HepG2 (cell line): ENCODE measurements at regions not wholly inside any gene's neighbourhood (a gene's known extent, or its start where the extent isn't known, plus 50 kb on each side); places are given as distances from the start of the nearest gene placed in this dataset.

Experiments used
- ATRX ChIP-seq: sonication (generic); formaldehyde crosslinking; IDR thresholded peaks from 2 replicates; pipeline ENCODE4 v1.4.0; 2020; ENCODE audit warnings: missing genetic modification reagents, borderline replicate concordance
- MAFF ChIP-seq: IDR thresholded peaks from 2 replicates; pipeline ENCODE4 v1.6.1; 2011; ENCODE audit warnings: low read depth, low read length, improper control_type of control experiment
- NR1H2 ChIP-seq: sonication (generic); formaldehyde crosslinking; IDR thresholded peaks from 2 replicates; pipeline ENCODE4 v1.8.1; 2022; ENCODE audit warnings: low read depth, missing genetic modification reagents, borderline replicate concordance
- SCMH1 ChIP-seq: sonication (generic); formaldehyde crosslinking; IDR thresholded peaks from 2 replicates; pipeline ENCODE4 v1.9.0; 2021; ENCODE audit warnings: missing genetic modification reagents, mild to moderate bottlenecking, borderline replicate concordance
- STAT5B ChIP-seq: sonication (generic); formaldehyde crosslinking; IDR thresholded peaks from 2 replicates; pipeline ENCODE4 v1.4.0; 2020; ENCODE audit warnings: missing genetic modification reagents
- ZBTB33 ChIP-seq: sonication (generic); formaldehyde crosslinking; IDR thresholded peaks from 2 replicates; pipeline ENCODE4 v1.4.0; 2020; ENCODE audit warnings: missing genetic modification reagents
- ZNF382 ChIP-seq: sonication (generic); formaldehyde crosslinking; IDR thresholded peaks from 2 replicates; pipeline ENCODE4 v1.5.0; 2020; ENCODE audit warnings: missing genetic modification reagents, mild to moderate bottlenecking, borderline replicate concordance

- no peak for TF ChIP-seq ZNF382 (CRISPR knock-in tag)
- no peak for TF ChIP-seq MAFF
- no peak for TF ChIP-seq STAT5B
- no peak for TF ChIP-seq NR1H2 (CRISPR knock-in tag)
- TF ChIP-seq ATRX (CRISPR knock-in tag), result no peak
- no peak for TF ChIP-seq ZBTB33 (CRISPR knock-in tag)
- no peak for TF ChIP-seq SCMH1
Observed at GRCh38 chr18:27582760-27583412, 397.8 kb upstream of the CHST9 start.
